ENCODE measurements at regions not wholly inside any gene's neighbourhood (a gene's known extent, or its start where the extent isn't known, plus 50 kb on each side); places are given as distances from the start of the nearest gene placed in this dataset.

- no peak overlapping the region for H3K4me2 ChIP-seq (replicated peaks; ENCODE audit: extremely low read depth, low read length, poor library complexity, severe bottlenecking)
- TF ChIP-seq CTCF (IDR thresholded peaks at IDR 0.05) = no peak
- intact Hi-C loops (cut with micrococcal nuclease) = no loop called here
- WGBS (ENCODE audit: insufficient coverage) = no CpG with 5 or more reads among the region's 3 CpGs
- no peak for DNase-seq
- peaks cover 6 to 7% of the 10 kb centered on the region in 2 donors for H3K9me3 ChIP-seq (replicated peaks in 1 of 2; ENCODE audit: control insufficient read depth in 1 of 2, insufficient read depth in 1 of 2, low read length in 2 of 2)
- no peak overlapping the region for H2AFZ ChIP-seq (ENCODE audit: insufficient read depth, low read depth, low read length, poor library complexity, severe bottlenecking)
- no peaks in the 10 kb centered on the region for H3K4me1 Mint-ChIP-seq
- no peak overlapping the region for H3K27ac Mint-ChIP-seq
- H4K20me1 ChIP-seq (ENCODE audit: insufficient read depth, low read length) = no peaks in the 10 kb centered on the region
- H3K9me3 Mint-ChIP-seq = peaks cover 2 to 14% (median 3%) of the 10 kb centered on the region in 7 donors
- H3K36me3 ChIP-seq (replicated peaks in 1 of 2; ENCODE audit: control insufficient read depth in 1 of 2, insufficient read depth in 2 of 2, low read length in 2 of 2) = no peaks in the 10 kb centered on the region
- H3K27me3 ChIP-seq (ENCODE audit: control insufficient read depth in 2 of 2, insufficient read depth in 2 of 2, low read length in 2 of 2) = no peaks in the 10 kb centered on the region
- H3K4me3 ChIP-seq (replicated peaks in 1 of 3; ENCODE audit: low read depth in 2 of 3, low read length in 3 of 3) = no peak overlapping the region
- H3K4me1 ChIP-seq (ENCODE audit: control insufficient read depth in 1 of 2, insufficient read depth in 2 of 2, low read length in 2 of 2) = no peaks in the 10 kb centered on the region
- H3K4me3 Mint-ChIP-seq = no peak overlapping the region
- H3K9ac ChIP-seq (ENCODE audit: insufficient read depth, low read length, poor library complexity, severe bottlenecking) = no peak overlapping the region
- no peaks in the 10 kb centered on the region for H3K79me2 ChIP-seq (ENCODE audit: insufficient read depth, low read length)
- H3K27ac ChIP-seq (ENCODE audit: low read depth in 1 of 2, low read length in 2 of 2) = no peak overlapping the region
- peaks cover 0 to 1% (median 0%) of the 10 kb centered on the region in 3 donors for H3K27me3 Mint-ChIP-seq (ENCODE audit: low read depth in 3 of 3)
- H3K36me3 Mint-ChIP-seq = no peaks in the 10 kb centered on the region
Measured at GRCh38 chr2:34387536-34387935, 788.4 kb upstream of the FAM98A start.

DNA sequence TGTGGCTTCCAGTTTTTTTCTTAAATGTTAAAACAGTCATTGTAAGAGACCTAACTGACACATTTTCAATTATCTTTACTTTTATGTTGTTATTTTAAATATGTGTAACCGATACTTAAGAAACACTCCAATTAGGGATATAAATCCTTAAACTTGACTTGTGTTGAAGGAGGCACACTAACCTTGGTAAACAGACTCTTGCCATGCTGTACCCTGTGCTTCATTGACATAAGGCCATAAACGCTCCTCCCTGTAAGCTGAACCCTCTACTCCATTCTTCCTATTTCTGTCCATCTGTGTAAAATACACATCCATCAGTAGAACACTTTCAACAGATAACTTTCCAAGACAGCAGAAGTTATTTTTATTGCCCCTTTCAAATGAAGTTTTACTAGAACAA, 780.5 kb upstream of the FAM98A start:
- intact Hi-C loops (cut with micrococcal nuclease) = no loop called here
- H3K79me2 ChIP-seq (ENCODE audit: insufficient read depth, low read length) = no peaks in the 10 kb centered on the region
- no peak for DNase-seq
- H3K4me3 Mint-ChIP-seq = no peak overlapping the region
- H3K36me3 ChIP-seq (replicated peaks in 1 of 2; ENCODE audit: control insufficient read depth in 1 of 2, insufficient read depth in 2 of 2, low read length in 2 of 2) = no peaks in the 10 kb centered on the region
- no peaks in the 10 kb centered on the region for H3K27me3 ChIP-seq (ENCODE audit: control insufficient read depth in 2 of 2, insufficient read depth in 2 of 2, low read length in 2 of 2)
- no peaks in the 10 kb centered on the region for H3K36me3 Mint-ChIP-seq
- H3K9me3 Mint-ChIP-seq = peaks cover 0 to 10% (median 3%) of the 10 kb centered on the region in 7 donors
- H3K27me3 Mint-ChIP-seq (ENCODE audit: low read depth in 3 of 3) = peaks cover 0 to 1% (median 0%) of the 10 kb centered on the region in 3 donors
- no peaks in the 10 kb centered on the region for H3K4me1 ChIP-seq (ENCODE audit: control insufficient read depth in 1 of 2, insufficient read depth in 2 of 2, low read length in 2 of 2)
- no peak overlapping the region for H3K27ac ChIP-seq (ENCODE audit: low read depth in 1 of 2, low read length in 2 of 2)
- H4K20me1 ChIP-seq (ENCODE audit: insufficient read depth, low read length) = no peaks in the 10 kb centered on the region
- no peak overlapping the region for H2AFZ ChIP-seq (ENCODE audit: insufficient read depth, low read depth, low read length, poor library complexity, severe bottlenecking)
- 90% methylated on average over 1 of the region's 2 CpGs for WGBS (ENCODE audit: insufficient coverage)
- no peak for TF ChIP-seq CTCF (IDR thresholded peaks at IDR 0.05)
- H3K4me3 ChIP-seq (replicated peaks in 1 of 3; ENCODE audit: low read depth in 2 of 3, low read length in 3 of 3) = no peak overlapping the region
- no peak overlapping the region for H3K9ac ChIP-seq (ENCODE audit: insufficient read depth, low read length, poor library complexity, severe bottlenecking)
- no peak overlapping the region for H3K4me2 ChIP-seq (replicated peaks; ENCODE audit: extremely low read depth, low read length, poor library complexity, severe bottlenecking)
- H3K27ac Mint-ChIP-seq = no peak overlapping the region
- no peaks in the 10 kb centered on the region for H3K9me3 ChIP-seq (replicated peaks in 1 of 2; ENCODE audit: control insufficient read depth in 1 of 2, insufficient read depth in 1 of 2, low read length in 2 of 2)
- no peaks in the 10 kb centered on the region for H3K4me1 Mint-ChIP-seq

All from CD14-positive monocyte (primary cell).